Upper lobe of left lung (tissue), 6 donors: ENCODE measurements at regions not wholly inside any gene's neighbourhood (a gene's known extent, or its start where the extent isn't known, plus 50 kb on each side); places are given as distances from the start of the nearest gene placed in this dataset.

Experiments used
- ATAC-seq, 2 donors: fragments of 200-7000 bp; cut with Tn5 transposase; one replicate each; pipeline ENCODE4 v1.9.1; 2022; ENCODE audit warnings: mild to moderate bottlenecking in 2 of 2, moderate library complexity in 2 of 2; ENCODE audit not compliant: low FRiP score in 2 of 2
- DNase-seq, 2 donors: peaks; one replicate each; pipeline ENCODE4 v3.0.0-alpha.2; 2019 to 2020
- H3K27ac ChIP-seq, 4 donors: fragments of 200-600 bp; sonication (generic); one replicate each; pipeline ENCODE4 v1.5.1; 2016 to 2019
- H3K27me3 ChIP-seq, 4 donors: fragments of 200-600 bp; sonication (generic); one replicate each; pipeline ENCODE4 v1.5.1; 2017 to 2019
- H3K36me3 ChIP-seq, 4 donors: fragments of 200-600 bp; sonication (generic); one replicate each; pipeline ENCODE4 v1.5.1; 2016 to 2019
- H3K4me1 ChIP-seq, 4 donors: fragments of 200-600 bp; sonication (generic); one replicate each; pipeline ENCODE4 v1.5.1; 2018 to 2019
- H3K4me3 ChIP-seq, 4 donors: fragments of 200-600 bp; sonication (generic); one replicate each; pipeline ENCODE4 v1.5.1; 2017 to 2019; ENCODE audit warnings: mild to moderate bottlenecking in 2 of 4, moderate library complexity in 1 of 4
- H3K9me3 ChIP-seq, 4 donors: fragments of 200-600 bp; sonication (generic); one replicate each; pipeline ENCODE4 v1.5.1; 2018 to 2019
- EP300 ChIP-seq, 4 donors: sonication (generic); formaldehyde crosslinking; IDR thresholded peaks; one replicate each; pipeline ENCODE4 v1.5.1; 2017; ENCODE audit warnings: antibody characterized with exemption in 4 of 4, control low read depth in 2 of 4
- POLR2A ChIP-seq, 4 donors: fragments of 450-650 bp; IDR thresholded peaks; one replicate each; pipeline ENCODE4 v1.5.1; 2016 to 2017; ENCODE audit warnings: antibody characterized with exemption in 4 of 4, mild to moderate bottlenecking in 2 of 4
- POLR2AphosphoS5 ChIP-seq, 2 donors: sonication (generic); formaldehyde crosslinking; IDR thresholded peaks; one replicate each; pipeline ENCODE4 v1.5.1; 2017; ENCODE audit warnings: antibody characterized with exemption in 2 of 2
- WGBS, 2 donors: methylation state at CpG; one replicate each; pipeline ENCODE4 v1.1.5; 2017 to 2018; 5-methylcytosine and 5-hydroxymethylcytosine counted together
- TF ChIP-seq, protein P1 (sequence below), 6 experiments: fragments of 450-650 bp in 4 of 6; fragments of 200-600 bp in 2 of 6; sonication (generic) in 2 of 6; IDR thresholded peaks; one replicate each; pipeline ENCODE4 v1.5.1; 2016 to 2019; ENCODE audit warnings: antibody characterized with exemption in 6 of 6
- donor health status: DM: no; HTN: no; CAD: no; lungs with moderate emphysema.
- donor health status: DM: no; HTN: yes; CAD: no; lungs with severe emphysema.

DNA sequence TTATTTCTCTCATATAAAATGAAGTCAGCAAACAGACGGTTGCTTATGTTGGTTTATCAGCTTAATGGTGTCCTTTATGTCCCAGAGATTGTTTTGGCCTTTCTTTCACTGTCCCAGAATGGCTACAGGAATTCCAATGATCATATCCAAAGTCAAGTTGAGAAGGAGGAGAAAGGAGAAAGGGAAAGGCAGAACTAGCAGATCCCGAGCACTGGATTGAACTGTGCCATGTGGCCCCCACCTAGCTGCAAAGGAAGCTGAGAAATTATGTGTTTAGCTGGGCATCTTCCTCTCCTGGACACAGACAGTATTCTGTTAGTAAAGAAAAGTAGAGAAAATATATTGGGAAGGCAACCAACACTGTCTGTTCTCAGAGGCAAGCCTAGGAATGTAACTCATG, 90.7 kb upstream of the ANO4 start:
- TF ChIP-seq, protein P1, sequence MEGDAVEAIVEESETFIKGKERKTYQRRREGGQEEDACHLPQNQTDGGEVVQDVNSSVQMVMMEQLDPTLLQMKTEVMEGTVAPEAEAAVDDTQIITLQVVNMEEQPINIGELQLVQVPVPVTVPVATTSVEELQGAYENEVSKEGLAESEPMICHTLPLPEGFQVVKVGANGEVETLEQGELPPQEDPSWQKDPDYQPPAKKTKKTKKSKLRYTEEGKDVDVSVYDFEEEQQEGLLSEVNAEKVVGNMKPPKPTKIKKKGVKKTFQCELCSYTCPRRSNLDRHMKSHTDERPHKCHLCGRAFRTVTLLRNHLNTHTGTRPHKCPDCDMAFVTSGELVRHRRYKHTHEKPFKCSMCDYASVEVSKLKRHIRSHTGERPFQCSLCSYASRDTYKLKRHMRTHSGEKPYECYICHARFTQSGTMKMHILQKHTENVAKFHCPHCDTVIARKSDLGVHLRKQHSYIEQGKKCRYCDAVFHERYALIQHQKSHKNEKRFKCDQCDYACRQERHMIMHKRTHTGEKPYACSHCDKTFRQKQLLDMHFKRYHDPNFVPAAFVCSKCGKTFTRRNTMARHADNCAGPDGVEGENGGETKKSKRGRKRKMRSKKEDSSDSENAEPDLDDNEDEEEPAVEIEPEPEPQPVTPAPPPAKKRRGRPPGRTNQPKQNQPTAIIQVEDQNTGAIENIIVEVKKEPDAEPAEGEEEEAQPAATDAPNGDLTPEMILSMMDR (IDR thresholded peaks at IDR 0.05): no peak
- TF ChIP-seq POLR2AphosphoS5 (IDR thresholded peaks at IDR 0.05) (no peak), EP300 (IDR thresholded peaks at IDR 0.05) (no peak), POLR2A (IDR thresholded peaks at IDR 0.05) (no peak)
- Histone ChIP-seq H3K4me1 (no peaks in the 10 kb centered on the region), H3K4me3 (no peak overlapping the region), H3K9me3 (no peaks in the 10 kb centered on the region), H3K36me3 (no peaks in the 10 kb centered on the region), H3K27ac (no peak overlapping the region), H3K27me3 (no peaks in the 10 kb centered on the region)
- no peak for DNase-seq
- 80 to 83% methylated on average over 2 of the region's 2 CpGs for WGBS, 2 donors
- no peak for ATAC-seq

DNA sequence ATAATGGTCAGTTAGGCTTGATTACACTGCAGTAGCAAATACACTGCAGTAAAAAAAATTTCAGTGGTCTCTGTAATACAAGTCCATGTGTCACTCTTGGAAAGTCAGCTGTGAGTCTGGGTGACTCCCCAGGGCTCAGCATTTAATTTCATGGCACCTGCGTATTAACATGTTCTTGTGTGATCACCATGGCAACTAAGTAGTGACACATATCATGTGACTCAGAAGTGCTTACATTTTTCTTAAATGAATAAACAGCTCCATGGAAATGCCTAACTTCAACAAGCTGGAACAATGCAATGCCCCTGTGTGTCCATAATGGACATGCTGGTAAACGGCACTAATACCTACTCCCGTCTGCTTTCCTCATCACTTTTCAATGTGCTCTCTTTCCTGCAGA, 88.5 kb upstream of the ANO4 start:
- ATAC-seq (peak; percentile 38 to 63), DNase-seq (no peak)
- 54 to 68% methylated on average over 3 of the region's 3 CpGs for WGBS, 2 donors
- Histone ChIP-seq H3K9me3 (no peaks in the 10 kb centered on the region), H3K27me3 (no peaks in the 10 kb centered on the region), H3K27ac (no peak overlapping the region), H3K36me3 (no peaks in the 10 kb centered on the region), H3K4me3 (no peak overlapping the region), H3K4me1 (no peaks in the 10 kb centered on the region)
- TF ChIP-seq POLR2A (IDR thresholded peaks at IDR 0.05): no peak
- no peak for TF ChIP-seq EP300 (IDR thresholded peaks at IDR 0.05)
- no peak for TF ChIP-seq POLR2AphosphoS5 (IDR thresholded peaks at IDR 0.05)
- TF ChIP-seq, protein P1 (IDR thresholded peaks at IDR 0.05): no peak

DNA sequence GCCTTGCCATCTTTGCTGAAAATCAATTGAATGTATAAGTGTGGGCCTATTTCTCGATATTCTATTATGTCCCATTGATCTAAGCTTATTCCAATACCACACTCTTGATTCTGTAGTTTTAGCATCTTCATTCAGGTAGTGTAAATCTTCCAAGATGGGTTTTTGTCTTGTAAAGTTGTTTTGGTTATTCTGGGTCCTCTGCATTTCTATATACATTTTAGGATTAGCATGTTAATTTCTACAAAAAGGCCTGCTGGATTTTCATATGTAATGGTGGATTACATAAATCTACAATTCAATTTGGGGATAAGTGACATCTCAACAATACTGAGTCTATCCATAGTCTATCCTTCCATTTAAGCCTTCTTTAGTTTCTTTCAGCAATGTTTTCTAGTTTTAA, 86.0 kb upstream of the ANO4 start:
- Histone ChIP-seq H3K9me3 (no peaks in the 10 kb centered on the region), H3K36me3 (no peaks in the 10 kb centered on the region), H3K27me3 (no peaks in the 10 kb centered on the region), H3K27ac (no peak overlapping the region), H3K4me3 (no peak overlapping the region), H3K4me1 (no peaks in the 10 kb centered on the region)
- no peak for DNase-seq
- 0 to 25% methylated on average over 1 of the region's 1 CpG for WGBS, 2 donors
- TF ChIP-seq POLR2A (IDR thresholded peaks at IDR 0.05): no peak
- TF ChIP-seq POLR2AphosphoS5 (IDR thresholded peaks at IDR 0.05): no peak
- no peak for TF ChIP-seq EP300 (IDR thresholded peaks at IDR 0.05)
- TF ChIP-seq, protein P1 (IDR thresholded peaks at IDR 0.05): no peak
- ATAC-seq: no peak

DNA sequence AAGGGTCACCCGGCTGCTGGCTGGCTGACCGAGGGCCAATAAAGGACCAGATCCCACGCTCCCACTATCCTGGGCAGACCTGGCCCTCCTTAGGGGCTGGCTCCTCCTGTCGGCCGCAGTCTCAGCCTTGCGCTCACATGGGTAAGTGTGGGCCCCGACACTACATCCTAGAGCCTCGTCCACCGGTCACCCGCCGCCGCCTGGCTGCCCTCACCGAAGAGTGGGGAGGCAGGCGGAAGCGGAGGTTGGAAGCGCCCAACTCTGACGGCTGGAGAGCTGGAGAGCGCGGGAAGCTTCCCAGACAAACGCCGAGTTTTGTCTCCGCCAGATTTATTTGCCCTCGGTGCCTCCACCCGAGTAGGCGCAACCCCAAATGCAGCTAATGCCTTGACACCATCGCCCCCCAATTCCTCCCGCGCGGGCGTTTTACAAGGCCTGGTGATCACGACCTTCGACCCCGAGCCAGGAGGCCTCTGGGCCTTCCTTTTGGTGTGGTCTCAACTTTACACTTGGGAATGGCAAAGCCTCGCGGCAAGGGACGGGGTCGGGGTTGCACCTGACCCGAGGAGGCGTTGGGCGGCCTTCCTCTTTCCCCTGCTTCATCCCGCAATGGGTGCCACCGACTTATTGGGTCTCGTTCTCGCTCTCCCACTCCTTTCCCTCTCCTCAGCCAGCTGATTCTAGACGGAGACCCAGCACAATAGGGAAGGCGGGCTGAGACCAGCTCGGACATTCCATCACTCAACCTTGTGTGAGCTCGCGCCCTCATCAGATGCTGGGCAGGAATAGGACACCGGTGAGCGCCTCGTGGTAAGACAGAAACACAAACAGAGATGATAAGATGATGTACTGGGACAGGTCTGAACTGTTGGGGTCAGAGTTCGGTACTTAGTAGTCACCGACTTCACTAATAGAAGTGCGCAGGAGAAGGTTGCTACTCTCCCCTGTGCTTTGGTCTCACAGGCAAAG, 78.3 kb upstream of the ANO4 start:
- Histone ChIP-seq H3K27me3 (peaks cover 0 to 14% (median 3%) of the 10 kb centered on the region in 4 donors), H3K4me1 (peaks cover 3 to 17% (median 4%) of the 10 kb centered on the region in 4 donors), H3K4me3 (peak overlapping the region in 2 of 4 donors; percentile 20 to 27), H3K36me3 (no peaks in the 10 kb centered on the region), H3K27ac (no peak overlapping the region), H3K9me3 (no peaks in the 10 kb centered on the region)
- ATAC-seq (peak in 1 of 2 donors; percentile 49), DNase-seq (peak in 1 of 2 donors; percentile 75)
- 29 to 37% methylated on average over 35 to 55 of the region's 55 CpGs for WGBS, 2 donors
- no peak for TF ChIP-seq POLR2A (IDR thresholded peaks at IDR 0.05)
- TF ChIP-seq EP300 (IDR thresholded peaks at IDR 0.05): no peak
- TF ChIP-seq, protein P1 (IDR thresholded peaks at IDR 0.05): no peak
- TF ChIP-seq POLR2AphosphoS5 (IDR thresholded peaks at IDR 0.05): no peak
